ENCODE measurements at regions not wholly inside any gene's neighbourhood (a gene's known extent, or its start where the extent isn't known, plus 50 kb on each side); places are given as distances from the start of the nearest gene placed in this dataset.
A peak's percentile ranks its signal among the peaks of the same experiment; 100 is the strongest.
"Not testable (repeated sequence)": the region's sequence is repeated elsewhere in the genome, so short reads cannot be mapped to it uniquely, and the experiment has no call there.

DNA sequence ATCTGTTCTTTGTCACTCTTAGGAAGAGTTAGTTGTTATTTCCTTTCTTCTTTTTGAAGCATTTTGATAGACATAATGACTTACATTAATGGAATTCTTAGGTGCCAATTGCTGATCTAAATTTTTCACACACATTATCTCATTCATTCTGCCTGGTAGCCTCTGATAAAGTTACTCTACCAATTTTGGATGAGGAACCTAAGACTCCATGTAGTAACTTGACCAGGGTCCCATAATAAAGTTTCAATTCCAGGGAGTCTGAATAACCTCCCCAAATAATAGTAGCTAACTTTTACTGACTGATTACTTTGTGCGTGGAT lies 73.2 kb upstream of the CITED2 start:
- no peak for DNase-seq

DNA sequence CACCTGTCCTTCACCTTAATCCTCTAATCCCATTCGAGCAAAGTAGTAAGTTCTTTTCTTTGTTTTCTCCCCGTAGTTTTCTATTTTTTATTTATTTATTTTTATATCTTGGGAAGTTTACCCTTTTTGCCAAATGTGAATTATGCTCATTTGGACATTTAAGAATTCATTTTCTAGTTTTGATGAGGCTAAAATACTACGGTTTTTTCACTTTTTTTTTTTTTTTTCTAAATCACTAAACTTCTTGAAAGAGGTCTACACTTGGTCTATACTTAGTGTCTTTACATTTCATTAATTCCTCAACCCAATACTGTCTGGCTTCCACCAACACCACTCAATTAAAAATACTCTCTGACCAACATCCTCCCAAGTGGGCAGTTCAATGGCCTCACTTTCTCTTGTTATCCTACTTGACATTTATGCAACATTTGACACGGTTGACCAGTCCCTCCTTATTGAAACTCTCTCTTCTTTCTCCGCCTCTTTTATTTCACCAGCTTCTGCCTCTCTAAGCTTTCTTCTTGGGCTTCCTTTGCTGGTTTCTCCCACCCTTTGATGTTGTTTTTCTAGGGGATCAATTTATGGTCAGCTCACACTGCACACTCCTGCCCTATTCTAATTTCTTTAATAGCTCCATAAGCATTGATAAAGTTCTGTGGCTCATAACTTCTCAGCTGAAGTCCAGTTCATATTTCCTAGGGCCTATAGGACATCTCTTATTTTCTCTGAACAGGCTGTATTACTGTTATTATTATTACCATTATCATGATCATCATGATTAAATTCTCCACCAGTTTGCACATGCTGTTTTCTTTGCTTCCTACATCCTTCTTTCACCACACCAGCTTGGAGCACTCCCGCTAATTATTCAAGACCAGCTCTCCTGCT lies 72.6 kb upstream of the CITED2 start:
- DNase-seq: no peak

GRCh38 chr6:139446138-139446715 lies 71.8 kb upstream of the CITED2 start:
- no peak for DNase-seq

- not testable (repeated sequence) for DNase-seq
These were observed 69.9 kb upstream of the CITED2 start for GRCh38 chr6:139444273-139444787.

GRCh38 chr6:139443231-139444112 lies 69.0 kb upstream of the CITED2 start:
- DNase-seq: no peak

DNA sequence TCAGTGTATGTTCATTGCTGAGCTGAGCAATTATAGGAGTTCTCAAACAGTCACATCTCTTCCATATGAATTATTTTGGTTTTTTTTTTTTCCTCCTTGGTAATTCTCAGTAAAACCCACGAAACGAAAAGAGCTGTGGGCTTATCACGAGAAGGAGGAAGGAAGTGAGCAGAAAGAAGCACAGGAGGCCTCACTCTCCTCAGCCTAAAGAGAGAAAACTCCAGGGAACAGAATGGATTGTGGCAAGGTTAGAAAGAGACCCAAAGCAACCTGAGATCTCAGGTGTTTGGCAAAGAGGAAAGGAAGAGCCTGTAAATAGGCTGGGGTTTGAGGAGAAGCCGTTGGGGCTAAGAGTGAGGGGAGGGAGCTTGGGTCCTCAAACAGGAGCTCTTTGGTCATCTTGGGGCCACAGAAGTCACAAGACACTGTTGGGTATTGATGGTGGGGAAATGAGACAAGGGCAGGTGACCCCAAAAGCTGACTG lies 67.8 kb upstream of the CITED2 start:
- peak; percentile 33 for DNase-seq

DNA sequence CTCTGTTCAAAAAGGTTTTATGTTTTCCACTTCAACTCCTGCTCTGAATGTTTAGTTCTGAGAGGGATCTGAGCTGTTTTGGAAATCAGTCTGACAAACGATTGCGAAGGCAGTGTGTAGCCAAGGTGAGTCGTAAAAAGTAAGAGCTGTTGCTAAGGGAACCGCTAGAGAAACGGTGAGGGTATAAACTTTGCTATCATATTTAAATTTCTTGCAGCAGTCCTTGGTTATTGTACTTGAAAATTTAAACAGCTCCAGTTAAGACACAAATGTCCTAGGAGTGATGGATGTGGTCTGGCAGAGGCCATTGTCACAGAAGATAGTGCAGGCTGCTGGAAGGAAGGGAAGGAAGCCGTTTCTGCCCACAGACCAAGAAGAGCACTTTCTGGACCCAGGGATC lies 64.9 kb upstream of the CITED2 start:
- DNase-seq: peak; percentile 62

DNA sequence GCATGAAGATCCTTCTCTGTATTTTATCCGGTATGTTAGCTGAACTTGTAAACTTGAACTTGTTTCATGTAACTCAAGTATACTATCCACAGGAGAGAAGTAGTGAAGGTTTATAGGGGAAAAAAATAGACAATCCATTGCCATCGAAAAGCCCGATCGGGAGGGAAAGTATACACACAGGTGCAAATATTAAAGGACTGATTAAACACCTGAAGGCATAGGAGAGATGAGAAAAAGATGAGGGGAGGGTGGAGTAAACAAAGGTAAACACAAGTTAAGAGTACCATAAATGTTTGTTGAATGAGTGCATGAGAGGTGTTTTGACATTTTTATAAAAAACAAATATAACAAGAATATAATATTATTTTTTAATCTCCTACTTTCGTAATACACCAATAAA lies 64.3 kb upstream of the CITED2 start:
- DNase-seq: no peak

- no peak for DNase-seq
These were observed 62.5 kb upstream of the CITED2 start for GRCh38 chr6:139436957-139437348.

DNA sequence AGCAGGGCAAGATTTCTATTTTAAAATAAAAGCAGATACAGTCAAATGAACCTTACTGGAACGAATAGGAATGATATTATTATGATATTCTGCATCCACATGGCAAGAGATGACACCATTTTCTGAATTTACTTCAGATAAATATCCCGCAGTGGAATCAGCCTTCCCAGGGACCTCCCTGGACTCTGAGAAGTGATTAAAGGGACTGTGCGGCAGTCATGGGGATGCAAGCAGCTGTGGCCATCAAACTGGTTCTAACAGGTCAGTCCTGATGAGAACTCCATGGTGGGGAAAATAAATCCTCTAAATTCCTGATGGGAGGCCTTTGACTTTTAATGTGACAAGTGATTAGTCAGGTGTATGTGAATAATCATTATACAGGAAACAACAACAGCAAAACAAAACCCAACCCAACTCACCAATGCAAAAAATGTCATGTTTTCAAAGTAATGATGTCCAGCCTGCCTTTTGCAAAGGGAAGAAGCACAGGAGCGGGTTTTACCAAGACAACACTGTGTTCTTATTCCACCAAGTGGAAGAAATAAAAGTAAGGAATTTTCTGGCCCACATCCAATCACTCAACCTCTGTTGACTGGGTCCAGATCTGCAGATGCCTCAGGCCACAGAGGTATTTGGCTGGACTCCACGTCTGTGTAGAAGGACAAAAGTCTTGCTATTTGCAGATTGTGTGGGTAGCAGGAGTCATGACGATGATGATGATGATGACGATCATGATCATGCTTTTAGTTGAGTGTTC lies 61.9 kb upstream of the CITED2 start:
- no peak for DNase-seq

DNA sequence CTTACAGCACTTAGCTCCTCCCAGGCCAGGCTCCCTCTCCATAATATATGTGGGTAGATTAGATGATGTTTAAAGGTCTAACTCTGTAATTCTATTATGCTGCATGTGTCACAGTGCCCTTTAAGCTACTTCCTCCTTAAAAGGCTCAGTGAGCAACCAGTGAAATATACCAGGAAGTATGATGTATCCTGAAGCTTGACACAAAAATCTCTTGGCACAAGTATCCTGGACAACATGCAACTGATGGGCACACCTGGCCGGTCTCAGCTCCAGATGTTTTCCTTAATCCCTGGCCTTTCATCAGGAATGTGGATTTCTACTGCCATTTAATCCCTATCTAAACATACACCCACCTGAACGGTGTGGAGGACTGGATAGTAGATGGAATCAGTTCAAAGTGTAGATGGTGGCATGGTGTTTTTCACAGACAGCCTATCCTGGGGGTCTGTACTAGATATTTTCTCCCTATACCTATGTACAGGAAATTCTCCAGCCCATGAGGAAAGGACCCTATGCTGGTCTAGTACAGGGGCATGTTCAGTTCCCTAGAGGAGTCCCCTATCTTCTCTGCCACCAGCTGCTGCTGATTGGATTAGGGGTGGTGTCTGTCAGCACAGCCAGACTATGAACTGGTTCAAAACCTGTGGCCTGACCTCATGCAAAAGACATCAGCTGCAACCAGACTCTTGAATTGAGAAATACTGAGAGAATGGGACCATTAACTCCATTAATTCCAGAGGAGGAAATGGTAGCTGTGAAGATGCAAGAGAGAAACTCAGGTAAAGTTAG lies 59.4 kb upstream of the CITED2 start:
- no peak for DNase-seq

GRCh38 chr6:139431602-139431956 lies 57.1 kb upstream of the CITED2 start:
- no peak for DNase-seq

DNA sequence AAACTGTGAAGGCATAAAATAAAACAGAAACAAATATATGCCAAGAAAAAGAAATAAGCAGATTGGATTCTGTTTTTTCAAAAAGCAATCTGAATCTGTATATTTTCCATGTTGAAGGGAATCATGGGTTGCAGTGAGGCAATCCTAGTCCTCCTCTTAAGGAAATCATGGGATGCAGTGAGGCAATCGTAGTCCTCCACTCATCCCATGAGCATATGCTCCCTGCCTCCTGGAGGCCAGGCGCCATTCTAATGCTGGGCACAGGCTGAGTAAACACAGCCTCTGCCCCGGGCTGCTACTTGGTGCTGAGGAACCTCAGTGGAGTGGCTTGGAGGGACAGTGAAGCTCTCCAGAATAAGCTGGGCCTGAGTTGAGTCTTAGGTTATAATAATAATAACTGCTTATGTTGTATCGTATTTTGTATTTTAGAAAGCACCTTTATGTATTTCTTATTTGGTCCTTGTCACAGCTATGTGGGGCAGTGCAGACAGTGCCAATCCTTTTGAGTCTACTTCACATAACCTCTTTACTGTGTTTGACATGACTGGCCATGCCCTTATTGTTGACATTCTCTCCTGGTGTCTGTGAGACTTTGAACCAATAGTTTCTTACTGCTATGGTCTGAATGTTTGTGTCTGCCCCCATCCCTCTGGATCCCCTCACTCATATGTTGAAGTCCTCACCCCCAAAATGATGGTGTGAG lies 56.6 kb upstream of the CITED2 start:
- no peak for DNase-seq

DNA sequence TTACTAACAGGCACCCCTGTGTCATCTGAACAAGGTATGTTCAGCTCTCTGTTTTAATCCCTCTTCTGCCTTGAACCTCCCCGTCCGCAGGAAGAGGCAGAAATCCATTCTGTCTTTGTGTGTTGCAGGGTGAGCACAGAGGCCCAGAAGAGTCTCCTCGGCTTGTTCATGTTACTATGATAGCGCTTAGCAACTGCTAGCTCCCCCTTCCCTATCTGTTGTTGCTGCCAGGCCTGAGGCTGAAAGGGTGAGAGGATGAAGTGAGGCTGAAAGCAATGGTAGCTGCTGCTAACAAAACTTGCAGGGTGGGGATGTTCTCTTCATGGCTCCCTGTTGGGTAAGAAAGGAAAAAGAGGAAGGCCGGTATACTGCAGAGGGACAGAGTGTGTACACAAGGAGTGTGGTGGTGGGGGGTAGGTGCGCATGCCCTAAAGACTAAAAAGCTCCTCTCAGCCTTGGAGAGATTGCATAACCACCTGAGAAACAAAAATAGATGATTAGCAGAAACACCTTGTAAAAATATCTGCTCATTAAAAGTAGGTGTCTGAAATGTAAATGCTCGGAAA lies 55.2 kb upstream of the CITED2 start:
- no peak for DNase-seq

DNA sequence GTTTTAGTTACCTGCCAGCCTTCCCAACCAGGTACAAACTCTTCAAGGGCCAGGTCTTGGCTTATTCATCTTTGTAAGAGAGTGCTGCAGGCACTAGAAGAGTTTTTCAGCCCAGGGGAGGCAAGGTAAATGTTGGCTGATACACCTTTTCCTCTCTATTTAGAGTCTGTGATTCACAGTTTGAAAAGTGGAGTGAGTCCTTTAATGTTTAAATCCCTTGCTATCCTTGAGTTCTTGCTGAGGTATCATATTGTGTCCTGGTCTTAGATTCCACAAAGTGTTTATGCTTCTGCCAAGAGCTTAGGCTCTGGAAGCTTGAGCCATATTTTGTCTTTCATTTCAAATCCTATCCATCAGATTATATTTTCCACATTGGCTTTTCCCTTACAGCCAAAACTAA lies 52.8 kb upstream of the CITED2 start:
- no peak for DNase-seq

DNA sequence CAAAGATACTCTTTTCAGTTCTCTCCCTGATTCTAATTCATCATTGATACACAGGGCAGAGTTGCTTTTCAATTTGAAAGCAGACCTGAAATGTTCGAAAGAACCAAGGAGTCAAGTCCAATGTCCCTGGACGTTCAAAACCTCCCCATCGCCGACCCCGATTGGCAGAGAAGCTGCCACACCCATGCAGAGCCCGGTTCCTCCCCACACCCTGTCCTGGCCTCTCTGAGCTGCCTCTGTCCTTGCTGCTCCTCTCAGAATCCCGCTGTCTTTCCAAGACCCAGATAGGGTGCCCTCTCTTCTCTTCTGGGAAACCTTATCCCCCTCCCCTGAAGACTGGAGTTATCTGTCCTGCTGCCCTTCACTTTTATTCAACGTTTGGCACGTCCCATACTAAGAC lies 52.3 kb upstream of the CITED2 start:
- no peak for DNase-seq

DNA sequence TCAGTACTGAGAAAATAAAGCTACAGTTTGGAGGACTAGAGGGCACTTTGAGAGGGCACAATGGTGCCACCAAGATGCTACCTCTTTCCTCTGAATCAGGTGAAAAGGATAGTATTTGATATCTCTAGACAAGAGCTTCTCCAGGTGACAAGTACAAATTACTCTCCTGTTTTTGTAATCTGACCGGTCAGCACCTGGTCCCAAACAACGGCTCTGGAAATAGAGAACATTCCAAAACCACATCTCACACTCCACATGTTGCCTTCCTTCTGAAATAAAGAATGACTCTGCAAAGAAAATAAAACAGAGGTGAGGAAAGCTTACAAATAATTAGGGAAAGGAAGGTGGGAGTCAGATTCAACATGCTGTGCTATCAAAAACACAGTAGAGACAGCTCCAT lies 51.3 kb upstream of the CITED2 start:
- DNase-seq: no peak

DNA sequence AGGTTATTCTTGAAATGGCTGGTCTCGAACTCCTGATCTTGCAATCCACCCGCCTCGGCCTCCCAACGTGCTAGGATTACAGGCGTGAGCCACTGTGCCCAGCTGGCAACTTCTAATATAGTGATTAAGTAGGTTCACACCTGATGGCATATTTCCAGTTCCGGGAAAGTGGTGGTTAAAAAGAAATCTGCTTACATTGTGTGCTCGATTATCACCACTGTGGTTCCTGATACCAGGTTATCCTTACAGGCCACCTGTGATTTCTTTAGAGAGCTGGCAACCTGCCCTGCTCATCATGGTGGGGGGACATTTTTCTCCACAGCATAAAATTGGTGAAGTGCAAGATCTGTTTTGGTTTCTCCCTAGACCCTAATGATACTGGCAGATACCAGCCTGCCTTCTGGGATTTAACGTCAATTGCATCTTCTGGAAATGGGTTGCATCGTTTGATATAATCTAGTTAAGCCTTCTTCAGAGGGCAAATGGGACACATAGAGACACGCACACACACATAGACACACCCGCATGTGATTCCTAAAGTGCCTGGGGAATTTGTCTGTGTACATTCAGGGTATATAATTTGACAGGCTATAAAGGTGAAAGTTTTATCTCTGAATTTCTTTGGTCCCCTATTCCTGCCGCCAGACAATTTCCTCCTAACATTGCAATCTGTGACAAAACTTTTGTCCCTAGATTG lies 49.7 kb upstream of the CITED2 start:
- no peak for DNase-seq
